ENCODE measurements at regions not wholly inside any gene's neighbourhood (a gene's known extent, or its start where the extent isn't known, plus 50 kb on each side); places are given as distances from the start of the nearest gene placed in this dataset.
"Not testable (repeated sequence)": the region's sequence is repeated elsewhere in the genome, so short reads cannot be mapped to it uniquely, and the experiment has no call there.

GRCh38 chr13:31514932-31515331 lies 224.4 kb upstream of the RXFP2 start:
- in situ Hi-C loops (cut with MboI; ENCODE audit: low sequenced_read_pairs): no loop called here

- in situ Hi-C loops (cut with MboI; ENCODE audit: low sequenced_read_pairs): no loop called here
These were observed 223.9 kb upstream of the RXFP2 start for GRCh38 chr13:31515427-31515826.

GRCh38 chr13:31517599-31517998 lies 221.7 kb upstream of the RXFP2 start:
- in situ Hi-C loops (cut with MboI; ENCODE audit: low sequenced_read_pairs): no loop called here

- in situ Hi-C loops (cut with MboI; ENCODE audit: low sequenced_read_pairs): no loop called here
These were observed 220.7 kb upstream of the RXFP2 start for GRCh38 chr13:31518645-31519044.

GRCh38 chr13:31521435-31521834 lies 217.9 kb upstream of the RXFP2 start:
- in situ Hi-C loops (cut with MboI; ENCODE audit: low sequenced_read_pairs): no loop called here

- in situ Hi-C loops (cut with MboI; ENCODE audit: low sequenced_read_pairs): no loop called here
These were observed 216.9 kb upstream of the RXFP2 start for GRCh38 chr13:31522396-31522795.

- in situ Hi-C loops (cut with MboI; ENCODE audit: low sequenced_read_pairs): no loop called here
These were observed 211.2 kb upstream of the RXFP2 start for GRCh38 chr13:31528176-31528575.

GRCh38 chr13:31528758-31529157 lies 210.6 kb upstream of the RXFP2 start:
- in situ Hi-C loops (cut with MboI; ENCODE audit: low sequenced_read_pairs): no loop called here

- in situ Hi-C loops (cut with MboI; ENCODE audit: low sequenced_read_pairs): no loop called here
These were observed 208.4 kb upstream of the RXFP2 start for GRCh38 chr13:31530922-31531321.

GRCh38 chr13:31537052-31537451 lies 202.3 kb upstream of the RXFP2 start:
- in situ Hi-C loops (cut with MboI; ENCODE audit: low sequenced_read_pairs): no loop called here

GRCh38 chr13:31538067-31539042 lies 201.0 kb upstream of the RXFP2 start:
- in situ Hi-C loops (cut with MboI; ENCODE audit: low sequenced_read_pairs): no loop called here

- in situ Hi-C loops (cut with MboI; ENCODE audit: low sequenced_read_pairs): no loop called here
These were observed 199.0 kb upstream of the RXFP2 start for GRCh38 chr13:31540281-31540680.

GRCh38 chr13:31543190-31543589 lies 196.1 kb upstream of the RXFP2 start:
- in situ Hi-C loops (cut with MboI; ENCODE audit: low sequenced_read_pairs): no loop called here

- in situ Hi-C loops (cut with MboI; ENCODE audit: low sequenced_read_pairs): no loop called here
These were observed 193.7 kb upstream of the RXFP2 start for GRCh38 chr13:31545616-31546015.

GRCh38 chr13:31556376-31556775 lies 182.9 kb upstream of the RXFP2 start:
- in situ Hi-C loops (cut with MboI; ENCODE audit: low sequenced_read_pairs): no loop called here

GRCh38 chr13:31584221-31584620 lies 155.1 kb upstream of the RXFP2 start:
- in situ Hi-C loops (cut with MboI; ENCODE audit: low sequenced_read_pairs): not testable (repeated sequence)

- in situ Hi-C loops (cut with MboI; ENCODE audit: low sequenced_read_pairs): no loop called here
These were observed 151.5 kb upstream of the RXFP2 start for GRCh38 chr13:31587698-31588266.

GRCh38 chr13:31588316-31588715 lies 151.0 kb upstream of the RXFP2 start:
- in situ Hi-C loops (cut with MboI; ENCODE audit: low sequenced_read_pairs): no loop called here

- in situ Hi-C loops (cut with MboI; ENCODE audit: low sequenced_read_pairs): no loop called here
These were observed 150.4 kb upstream of the RXFP2 start for GRCh38 chr13:31588893-31589292.

GRCh38 chr13:31591642-31592233 lies 147.6 kb upstream of the RXFP2 start:
- in situ Hi-C loops (cut with MboI; ENCODE audit: low sequenced_read_pairs): no loop called here

- in situ Hi-C loops (cut with MboI; ENCODE audit: low sequenced_read_pairs): no loop called here
These were observed 145.3 kb upstream of the RXFP2 start for GRCh38 chr13:31594056-31594455.

- in situ Hi-C loops (cut with MboI; ENCODE audit: low sequenced_read_pairs): no loop called here
These were observed 143.8 kb upstream of the RXFP2 start for GRCh38 chr13:31595563-31595962.

All from HL-60/S4 treated with phorbol 12-myristate 13-acetate at 8.2 ng/mL for 4 days and 3 days (cell line).